PFSK-1 (cell line): ENCODE measurements at regions not wholly inside any gene's neighbourhood (a gene's known extent, or its start where the extent isn't known, plus 50 kb on each side); places are given as distances from the start of the nearest gene placed in this dataset.

Source experiments
- POLR2AphosphoS5 ChIP-seq: IDR thresholded peaks from 2 replicates; pipeline ENCODE4 v1.6.1; 2012; ENCODE audit warnings: low read depth, mild to moderate bottlenecking, control low read depth, low read length, moderate library complexity
- REST ChIP-seq, 2 experiments: IDR thresholded peaks; 2 replicates each; pipeline versions ENCODE4 v1.6.1 to v1.8.0; 2011 to 2012; ENCODE audit warnings: low read depth in 2 of 2, low read length in 2 of 2, control low read depth in 1 of 2, inconsistent platforms in 1 of 2, mild to moderate bottlenecking in 1 of 2, moderate library complexity in 1 of 2; ENCODE audit not compliant: insufficient read depth in 1 of 2
- SIN3A ChIP-seq: IDR thresholded peaks from 2 replicates; pipeline ENCODE4 v1.6.1; 2012; ENCODE audit warnings: mild to moderate bottlenecking, low read length, moderate library complexity, borderline replicate concordance; ENCODE audit not compliant: insufficient read depth
- TAF1 ChIP-seq: IDR thresholded peaks from 2 replicates; pipeline ENCODE4 v1.6.1; 2012; ENCODE audit warnings: low read length, control low read depth, borderline replicate concordance; ENCODE audit not compliant: insufficient read depth

GRCh38 chr17:71184716-71185115 lies 936.1 kb upstream of the SOX9 start:
- no peak for TF ChIP-seq SIN3A
- TF ChIP-seq TAF1: no peak
- no peak for TF ChIP-seq POLR2AphosphoS5
- no peak for TF ChIP-seq REST (IDR thresholded peaks at IDR 0.05; ENCODE audit: insufficient read depth in 1 of 2, low read depth in 2 of 2, low read length in 2 of 2)
